Smooth muscle cell (in vitro differentiated cells): ENCODE measurements at regions not wholly inside any gene's neighbourhood (a gene's known extent, or its start where the extent isn't known, plus 50 kb on each side); places are given as distances from the start of the nearest gene placed in this dataset.

ENCODE experiments used
- DNase-seq: peaks from one replicate; lab custom pipeline; 2025; ENCODE audit not compliant: unreplicated experiment; lab: John Stamatoyannopoulos, UW
- H2AFZ ChIP-seq: fragments of 200-600 bp; sonication (generic); 2 replicates; pipeline ENCODE4 v1.6.0; 2016; ENCODE audit warnings: antibody characterized with exemption, low read depth, mild to moderate bottlenecking
- H3F3A ChIP-seq: fragments of 200-600 bp; sonication (generic); 2 replicates; pipeline ENCODE4 v1.6.0; 2017; ENCODE audit warnings: antibody characterized with exemption, low read depth
- H3K27ac ChIP-seq: fragments of 200-600 bp; sonication (generic); 2 replicates; pipeline ENCODE4 v1.5.1; 2016; ENCODE audit warnings: low read depth, mild to moderate bottlenecking
- H3K27me3 ChIP-seq: fragments of 200-600 bp; sonication (generic); 2 replicates; pipeline ENCODE4 v1.6.1; 2016; ENCODE audit warnings: low read depth, mild to moderate bottlenecking
- H3K36me3 ChIP-seq: fragments of 200-600 bp; sonication (generic); 2 replicates; pipeline ENCODE4 v1.5.1; 2016; ENCODE audit warnings: low read depth
- H3K4me1 ChIP-seq: fragments of 200-600 bp; sonication (generic); 2 replicates; pipeline ENCODE4 v1.5.1; 2016; ENCODE audit warnings: low read depth
- H3K4me2 ChIP-seq: fragments of 200-600 bp; sonication (generic); 2 replicates; pipeline ENCODE4 v1.6.0; 2016; ENCODE audit warnings: mild to moderate bottlenecking
- H3K4me3 ChIP-seq: fragments of 200-600 bp; sonication (generic); 2 replicates; pipeline ENCODE4 v1.5.1; 2016; ENCODE audit warnings: mild to moderate bottlenecking
- H3K79me2 ChIP-seq: fragments of 200-600 bp; sonication (generic); 2 replicates; pipeline ENCODE4 v1.6.0; 2016; ENCODE audit warnings: low read depth, mild to moderate bottlenecking
- H3K9ac ChIP-seq: fragments of 200-600 bp; sonication (generic); 2 replicates; pipeline ENCODE4 v1.6.0; 2016; ENCODE audit warnings: low read depth
- H3K9me3 ChIP-seq: fragments of 200-600 bp; sonication (generic); replicated peaks from 2 replicates; pipeline ENCODE4 v1.5.1; 2016; ENCODE audit warnings: low read depth
- H4K20me1 ChIP-seq: fragments of 200-600 bp; sonication (generic); 2 replicates; pipeline ENCODE4 v1.6.0; 2016; ENCODE audit warnings: low read depth
- WGBS: methylation state at CpG from one replicate; pipeline ENCODE4 v1.1.7; 2016; ENCODE audit warnings: low lambda C conversion rate; 5-methylcytosine and 5-hydroxymethylcytosine counted together
- TF ChIP-seq, protein P1 (sequence below): fragments of 200-600 bp; sonication (generic); IDR thresholded peaks from 2 replicates; pipeline ENCODE4 v1.5.1; 2017; ENCODE audit warnings: borderline replicate concordance, mild to moderate bottlenecking, antibody characterized with exemption; ENCODE audit not compliant: insufficient read depth, poor library complexity, severe bottlenecking

DNA sequence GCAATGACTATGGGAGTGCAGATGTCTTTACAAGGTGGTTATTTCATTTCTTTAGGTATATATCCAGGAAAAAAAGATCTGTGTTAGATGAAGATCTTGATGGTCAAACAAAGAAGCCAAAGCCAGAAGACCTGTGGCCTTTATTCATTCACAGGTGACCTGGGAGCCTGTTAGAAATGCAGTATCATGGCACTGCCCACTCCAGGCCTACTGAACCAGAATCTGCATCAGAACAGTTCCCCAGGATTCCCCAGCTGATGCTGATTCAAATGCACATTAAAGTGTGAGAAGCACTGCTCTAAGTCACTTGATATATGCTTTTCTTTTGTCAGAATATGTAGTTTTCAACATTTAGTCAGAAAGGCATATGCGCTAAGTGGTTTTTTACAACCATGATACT lies 251.1 kb downstream of the IPMK start:
- no peak overlapping the region for H3K4me3 ChIP-seq
- DNase-seq = no peak
- H3K9me3 ChIP-seq = no peaks in the 10 kb centered on the region
- no peak overlapping the region for H3K9ac ChIP-seq
- H4K20me1 ChIP-seq = no peaks in the 10 kb centered on the region
- no peak overlapping the region for H2AFZ ChIP-seq
- H3F3A ChIP-seq = no peaks in the 10 kb centered on the region
- H3K27me3 ChIP-seq = no peaks in the 10 kb centered on the region
- H3K27ac ChIP-seq = no peak overlapping the region
- no peak overlapping the region for H3K4me2 ChIP-seq
- no peaks in the 10 kb centered on the region for H3K36me3 ChIP-seq
- no peaks in the 10 kb centered on the region for H3K79me2 ChIP-seq
- WGBS = 100% methylated on average over 1 of the region's 1 CpG
- TF ChIP-seq, protein P1, sequence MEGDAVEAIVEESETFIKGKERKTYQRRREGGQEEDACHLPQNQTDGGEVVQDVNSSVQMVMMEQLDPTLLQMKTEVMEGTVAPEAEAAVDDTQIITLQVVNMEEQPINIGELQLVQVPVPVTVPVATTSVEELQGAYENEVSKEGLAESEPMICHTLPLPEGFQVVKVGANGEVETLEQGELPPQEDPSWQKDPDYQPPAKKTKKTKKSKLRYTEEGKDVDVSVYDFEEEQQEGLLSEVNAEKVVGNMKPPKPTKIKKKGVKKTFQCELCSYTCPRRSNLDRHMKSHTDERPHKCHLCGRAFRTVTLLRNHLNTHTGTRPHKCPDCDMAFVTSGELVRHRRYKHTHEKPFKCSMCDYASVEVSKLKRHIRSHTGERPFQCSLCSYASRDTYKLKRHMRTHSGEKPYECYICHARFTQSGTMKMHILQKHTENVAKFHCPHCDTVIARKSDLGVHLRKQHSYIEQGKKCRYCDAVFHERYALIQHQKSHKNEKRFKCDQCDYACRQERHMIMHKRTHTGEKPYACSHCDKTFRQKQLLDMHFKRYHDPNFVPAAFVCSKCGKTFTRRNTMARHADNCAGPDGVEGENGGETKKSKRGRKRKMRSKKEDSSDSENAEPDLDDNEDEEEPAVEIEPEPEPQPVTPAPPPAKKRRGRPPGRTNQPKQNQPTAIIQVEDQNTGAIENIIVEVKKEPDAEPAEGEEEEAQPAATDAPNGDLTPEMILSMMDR = no peak
- H3K4me1 ChIP-seq = no peaks in the 10 kb centered on the region

DNA sequence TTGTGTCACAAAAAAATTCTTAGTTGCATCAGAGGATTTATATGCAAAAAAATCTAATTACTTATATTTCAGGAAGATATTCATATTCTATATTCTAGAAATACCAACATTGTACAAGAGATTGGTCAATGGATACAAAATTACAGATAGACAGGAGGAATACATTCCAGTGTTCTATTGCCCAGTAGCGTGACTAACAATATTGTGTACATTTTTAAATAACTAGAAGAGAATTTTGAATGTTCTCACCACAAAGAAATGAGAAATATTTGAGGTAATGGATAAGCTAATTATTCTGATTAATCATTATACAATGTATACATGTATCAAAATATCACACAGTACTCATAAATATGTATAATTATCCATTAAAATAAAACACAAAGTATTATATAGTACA lies 253.3 kb downstream of the IPMK start:
- Histone ChIP-seq H3K79me2 (no peaks in the 10 kb centered on the region), H3K27me3 (no peaks in the 10 kb centered on the region), H3K9ac (no peak overlapping the region), H3K27ac (no peak overlapping the region), H3K4me3 (no peak overlapping the region), H3K36me3 (no peaks in the 10 kb centered on the region), H3K9me3 (no peaks in the 10 kb centered on the region), H2AFZ (no peak overlapping the region), H3K4me2 (no peak overlapping the region), H3F3A (no peaks in the 10 kb centered on the region), H3K4me1 (no peaks in the 10 kb centered on the region), H4K20me1 (no peaks in the 10 kb centered on the region)
- DNase-seq = no peak
- 89% methylated on average over 1 of the region's 1 CpG for WGBS
- TF ChIP-seq, protein P1 = no peak

DNA sequence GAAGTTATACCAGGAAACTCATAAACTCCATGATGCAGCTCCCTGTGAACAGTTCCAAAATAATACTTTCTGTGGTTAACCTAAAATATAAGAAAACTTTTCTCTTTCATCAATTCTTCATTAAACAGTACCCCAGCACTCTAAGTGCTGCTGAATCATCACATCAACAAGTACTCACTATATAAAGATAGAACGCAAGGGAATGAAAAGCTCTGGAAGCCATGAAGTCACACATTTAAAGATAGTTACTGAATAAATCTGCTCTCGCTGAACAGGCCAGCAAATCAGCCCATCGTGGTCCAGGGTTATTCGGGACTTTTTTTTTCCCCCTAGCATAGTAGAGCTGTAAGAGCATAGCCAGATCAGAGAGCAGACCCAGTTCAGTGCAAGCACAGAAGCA lies 254.3 kb downstream of the IPMK start:
- H3K36me3 ChIP-seq = no peaks in the 10 kb centered on the region
- H3K27ac ChIP-seq = no peak overlapping the region
- H3K4me2 ChIP-seq = no peak overlapping the region
- no peak for DNase-seq
- H3K4me1 ChIP-seq = no peaks in the 10 kb centered on the region
- no peak overlapping the region for H3K4me3 ChIP-seq
- H3K79me2 ChIP-seq = no peaks in the 10 kb centered on the region
- no peaks in the 10 kb centered on the region for H4K20me1 ChIP-seq
- no peaks in the 10 kb centered on the region for H3K27me3 ChIP-seq
- no peaks in the 10 kb centered on the region for H3F3A ChIP-seq
- H3K9me3 ChIP-seq = no peaks in the 10 kb centered on the region
- 65% methylated on average over 4 of the region's 4 CpGs for WGBS
- no peak overlapping the region for H2AFZ ChIP-seq
- no peak overlapping the region for H3K9ac ChIP-seq
- TF ChIP-seq, protein P1 = no peak

DNA sequence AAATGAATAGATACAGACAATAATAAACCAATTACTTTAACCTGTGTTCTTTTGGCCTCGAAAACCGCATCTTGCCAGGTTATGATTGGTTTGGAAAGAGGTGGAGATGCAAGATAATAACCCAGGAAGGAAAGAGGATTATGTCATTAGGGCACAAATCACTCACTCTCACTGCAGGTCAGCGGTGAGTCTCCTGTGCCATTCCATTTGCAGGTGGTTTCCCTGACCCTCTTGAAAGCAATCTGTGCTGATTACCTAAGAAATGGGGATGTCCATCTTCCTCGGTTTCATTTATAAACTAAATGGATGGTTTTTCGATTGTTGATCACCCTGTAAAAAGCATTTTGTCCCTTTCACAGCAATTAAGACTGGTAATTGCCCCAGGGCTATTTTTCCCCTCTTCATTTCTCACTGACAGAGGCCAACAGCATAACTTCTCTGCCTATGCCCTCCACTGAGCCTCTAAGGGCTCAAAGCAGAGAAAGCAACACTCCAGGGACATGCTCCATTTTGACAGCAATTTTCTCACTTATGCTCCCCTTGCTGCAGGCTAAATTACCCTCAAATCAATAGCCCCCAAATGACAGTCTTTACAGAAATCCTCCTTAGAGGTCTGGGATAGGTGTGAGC lies 257.5 kb downstream of the IPMK start:
- no peaks in the 10 kb centered on the region for H3K79me2 ChIP-seq
- H3K27ac ChIP-seq = no peak overlapping the region
- DNase-seq = no peak
- H3K36me3 ChIP-seq = no peaks in the 10 kb centered on the region
- H3K4me1 ChIP-seq = no peaks in the 10 kb centered on the region
- H2AFZ ChIP-seq = no peak overlapping the region
- 72% methylated on average over 5 of the region's 5 CpGs for WGBS
- no peaks in the 10 kb centered on the region for H3F3A ChIP-seq
- no peaks in the 10 kb centered on the region for H3K9me3 ChIP-seq
- H4K20me1 ChIP-seq = no peaks in the 10 kb centered on the region
- no peak overlapping the region for H3K4me2 ChIP-seq
- TF ChIP-seq, protein P1 = no peak
- H3K27me3 ChIP-seq = no peaks in the 10 kb centered on the region
- H3K4me3 ChIP-seq = no peak overlapping the region
- H3K9ac ChIP-seq = no peak overlapping the region
